IMR-90 (cell line): ENCODE measurements at regions not wholly inside any gene's neighbourhood (a gene's known extent, or its start where the extent isn't known, plus 50 kb on each side); places are given as distances from the start of the nearest gene placed in this dataset.

Experiments
- ATAC-seq: fragments of 200-7000 bp; cut with Tn5 transposase; 2 replicates; pipeline ENCODE4 v1.9.1; 2020; ENCODE audit warnings: low read depth, mild to moderate bottlenecking, moderate library complexity
- BruUV-seq: library from RNA; stranded (reverse); fragments of 400-500 nt; replicated peaks from 2 replicates; lab custom pipeline; 2021; lab: Mats Ljungman, UMichigan
- CTCF ChIA-PET: fragments of 300-600 bp; formaldehyde crosslinking; extraction: SDS; loops from one replicate; lab custom pipeline; 2021; ENCODE audit warnings: antibody characterized with exemption; lab: Yijun Ruan, JAX
- POLR2A ChIA-PET: fragments of 300-600 bp; sonication (Branson Sonifier 250); formaldehyde crosslinking; loops from one replicate; lab custom pipeline; 2022; ENCODE audit warnings: antibody characterized with exemption; ENCODE audit not compliant: unreplicated experiment; lab: Charles Lee
- DNase-seq: peaks from one replicate; pipeline ENCODE4 v3.0.0; 2013
- H2AFZ ChIP-seq: replicated peaks from 2 replicates; pipeline ENCODE3; 2013; ENCODE audit warnings: low read length, mild to moderate bottlenecking; ENCODE audit not compliant: poor library complexity
- H2AK5ac ChIP-seq: 2 replicates; pipeline ENCODE4 v1.6.1; 2013; ENCODE audit warnings: low read depth, low read length, inconsistent platforms
- H2AK9ac ChIP-seq: replicated peaks from 2 replicates; pipeline ENCODE3; 2013; ENCODE audit warnings: mild to moderate bottlenecking, low read depth, low read length, moderate library complexity; ENCODE audit not compliant: poor library complexity
- H2BK120ac ChIP-seq: 2 replicates; pipeline ENCODE4 v1.6.1; 2013; ENCODE audit warnings: low read depth, low read length, inconsistent platforms
- H2BK15ac ChIP-seq: 3 replicates; pipeline ENCODE4 v1.6.1; 2013; ENCODE audit warnings: low read depth, low read length, inconsistent platforms
- H2BK20ac ChIP-seq: 2 replicates; pipeline ENCODE4 v1.6.1; 2013; ENCODE audit warnings: low read depth, mild to moderate bottlenecking, inconsistent platforms, low read length, moderate library complexity
- H2BK5ac ChIP-seq: 2 replicates; pipeline ENCODE4 v1.6.1; 2013; ENCODE audit warnings: mild to moderate bottlenecking, low read depth, low read length, inconsistent platforms; ENCODE audit not compliant: poor library complexity, severe bottlenecking
- H3K14ac ChIP-seq: replicated peaks from 2 replicates; pipeline ENCODE4 v1.6.1; 2013; ENCODE audit warnings: low read depth, low read length, inconsistent platforms
- H3K18ac ChIP-seq: 2 replicates; pipeline ENCODE4 v1.6.1; 2013; ENCODE audit warnings: low read depth, low read length, control low read depth
- H3K23ac ChIP-seq: 2 replicates; pipeline ENCODE4 v1.6.1; 2013; ENCODE audit warnings: low read depth, low read length, inconsistent platforms
- H3K27ac ChIP-seq: 2 replicates; pipeline ENCODE4 v1.5.1; 2013; ENCODE audit warnings: mild to moderate bottlenecking, control low read depth, low read length; ENCODE audit not compliant: insufficient read depth
- H3K27me3 ChIP-seq: 2 replicates; pipeline ENCODE4 v1.6.1; 2013; ENCODE audit warnings: low read length; ENCODE audit not compliant: control insufficient read depth, insufficient read depth
- H3K36me3 ChIP-seq: 2 replicates; pipeline ENCODE4 v1.6.1; 2013; ENCODE audit warnings: low read length, mixed read lengths; ENCODE audit not compliant: control insufficient read depth, insufficient read depth
- H3K4ac ChIP-seq: 2 replicates; pipeline ENCODE4 v1.6.1; 2013; ENCODE audit warnings: low read depth, low read length, inconsistent platforms
- H3K4me1 ChIP-seq: 2 replicates; pipeline ENCODE4 v1.6.1; 2013; ENCODE audit warnings: low read length, mixed read lengths; ENCODE audit not compliant: control insufficient read depth, insufficient read depth
- H3K4me2 ChIP-seq: 2 replicates; pipeline ENCODE4 v1.6.1; 2013; ENCODE audit warnings: low read depth, mild to moderate bottlenecking, control low read depth, low read length, moderate library complexity
- H3K4me3 ChIP-seq: 2 replicates; pipeline ENCODE4 v1.5.1; 2013; ENCODE audit warnings: low read depth, mild to moderate bottlenecking, control low read depth, low read length, moderate library complexity; ENCODE audit not compliant: insufficient read depth
- H3K56ac ChIP-seq: 2 replicates; pipeline ENCODE4 v1.6.1; 2013; ENCODE audit warnings: low read length, inconsistent platforms; ENCODE audit not compliant: insufficient read depth; ENCODE audit errors: extremely low read depth
- H3K79me1 ChIP-seq, 2 experiments: 2 replicates each; pipeline ENCODE4 v1.6.1; 2013; ENCODE audit warnings: low read length in 2 of 2, inconsistent platforms in 1 of 2, low read depth in 1 of 2
- H3K9ac ChIP-seq: 2 replicates; pipeline ENCODE4 v1.6.1; 2013; ENCODE audit warnings: low read depth, low read length, control low read depth
- H3K9me1 ChIP-seq: 2 replicates; pipeline ENCODE4 v1.6.1; 2013; ENCODE audit warnings: low read length, inconsistent platforms; ENCODE audit not compliant: insufficient read depth
- H3K9me3 ChIP-seq: 2 replicates; pipeline ENCODE4 v1.6.1; 2013; ENCODE audit warnings: low read length; ENCODE audit not compliant: control insufficient read depth, insufficient read depth
- H4K20me1 ChIP-seq: 2 replicates; pipeline ENCODE4 v1.6.1; 2013; ENCODE audit warnings: low read length, inconsistent platforms; ENCODE audit not compliant: insufficient read depth
- H4K5ac ChIP-seq: 2 replicates; pipeline ENCODE4 v1.6.1; 2013; ENCODE audit warnings: mild to moderate bottlenecking, low read depth, low read length, control low read depth
- H4K8ac ChIP-seq, 2 experiments: 2 replicates each; pipeline ENCODE4 v1.6.1; 2013; ENCODE audit warnings: low read depth in 2 of 2, low read length in 2 of 2, control low read depth in 1 of 2, inconsistent platforms in 1 of 2
- H4K91ac ChIP-seq: 2 replicates; pipeline ENCODE4 v1.6.1; 2013; ENCODE audit warnings: low read depth, low read length, inconsistent platforms; ENCODE audit not compliant: insufficient read depth
- CHD1 ChIP-seq: IDR thresholded peaks from 2 replicates; pipeline ENCODE4 v1.6.1; 2012; ENCODE audit warnings: low read depth, low read length, improper control_type of control experiment
- NFE2L2 ChIP-seq: fragments of 150-350 bp; IDR thresholded peaks from 2 replicates; pipeline ENCODE4 v1.6.1; 2016; ENCODE audit warnings: low read depth, mild to moderate bottlenecking, low read length
- RFX5 ChIP-seq: IDR thresholded peaks from 2 replicates; pipeline ENCODE4 v1.8.0; 2012; ENCODE audit warnings: low read depth, mild to moderate bottlenecking, low read length, moderate library complexity
- WGBS, 2 experiments: methylation state at CpG; one replicate each; pipeline versions ENCODE4 v1.1.5 to v1.1.7; 2013; ENCODE audit warnings: missing lambda C conversion rate in 2 of 2; ENCODE audit not compliant: insufficient read length in 1 of 2; ENCODE audit errors: extremely low coverage in 2 of 2; 5-methylcytosine and 5-hydroxymethylcytosine counted together
- dilution Hi-C: fragments of 300-500 bp; cut with HindIII; formaldehyde crosslinking; loops from one replicate; pipeline ENCODE4 v1.14.3; 2018; ENCODE audit warnings: low sequenced_read_pairs; ENCODE audit not compliant: unreplicated experiment
- in situ Hi-C: fragments of 300-500 bp; cut with MboI; formaldehyde crosslinking; loops from 3 replicates; pipeline ENCODE4 v1.14.3; 2019; ENCODE audit warnings: low sequenced_read_pairs, inconsistent platforms, mixed read lengths
- intact Hi-C: fragments of 100-400 bp; cut with micrococcal nuclease; formaldehyde crosslinking; loops from 2 replicates; pipeline ENCODE4 v1.10.0; 2022

- TF ChIP-seq CHD1: no peak
These were observed 173.1 kb downstream of the TFAP2C start (continued) for GRCh38 chr20:56801971-56802755.

- Histone ChIP-seq H3K36me3 (no peaks in the 10 kb centered on the region), H3K9me3 (peaks cover 8% of the 10 kb centered on the region), H2AFZ (peak overlapping the region; percentile 28)
These were observed 173.7 kb downstream of the TFAP2C start for GRCh38 chr20:56802805-56803204.

More at GRCh38 chr20:56802805-56803204, 173.7 kb downstream of the TFAP2C start:
- H3K27ac ChIP-seq: no peak overlapping the region
- peaks cover 2% of the 10 kb centered on the region; the same call in 1 of the 2 replicates for H3K4me1 ChIP-seq
- H4K91ac ChIP-seq: no peak overlapping the region
- no peak overlapping the region for H2BK5ac ChIP-seq
- no peak overlapping the region for H2BK15ac ChIP-seq
- in situ Hi-C loops (no loop called here), dilution Hi-C loops (no loop called here), intact Hi-C loops (no loop called here)
- no TSS peak for BruUV-seq
- H3K9me1 ChIP-seq: no peaks in the 10 kb centered on the region
- DNase-seq: no peak
- H3K79me1 ChIP-seq: no peaks in the 10 kb centered on the region
- H3K14ac ChIP-seq: no peak overlapping the region
- no peak overlapping the region for H2AK9ac ChIP-seq
- 73% methylated on average over 13 of the region's 20 CpGs; no CpG with 5 or more reads in 1 of the 2 experiments for WGBS, 2 experiments
- no peak overlapping the region for H3K56ac ChIP-seq
- H3K4ac ChIP-seq: no peak overlapping the region
- H4K5ac ChIP-seq: no peak overlapping the region
- no peak for TF ChIP-seq RFX5
- TF ChIP-seq NFE2L2: no peak
- H3K27me3 ChIP-seq: peaks cover 19% of the 10 kb centered on the region
- H3K18ac ChIP-seq: no peak overlapping the region
- H2BK20ac ChIP-seq: no peak overlapping the region
- no peak overlapping the region for H3K4me3 ChIP-seq
- H3K4me2 ChIP-seq: no peak overlapping the region
- no peak overlapping the region for H3K23ac ChIP-seq
- no peak overlapping the region for H4K8ac ChIP-seq
- H2AK5ac ChIP-seq: no peak overlapping the region
- POLR2A ChIA-PET: no interaction called here
- no peak for ATAC-seq
- H4K20me1 ChIP-seq: no peaks in the 10 kb centered on the region
- CTCF ChIA-PET: interaction anchor here (0.6 kb wide), 1 partner anchor 808 kb away, joined by 4 read pairs; no protein-coding TSS in a partner anchor
- no peak overlapping the region for H3K9ac ChIP-seq
- no peak overlapping the region for H2BK120ac ChIP-seq
